Peyer's patch (tissue), 4 donors: ENCODE measurements at regions not wholly inside any gene's neighbourhood (a gene's known extent, or its start where the extent isn't known, plus 50 kb on each side); places are given as distances from the start of the nearest gene placed in this dataset.
"Not testable (repeated sequence)": the region's sequence is repeated elsewhere in the genome, so short reads cannot be mapped to it uniquely, and the experiment has no call there.

ENCODE experiments used
- DNase-seq, 3 donors: peaks; one replicate each; pipeline ENCODE4 v3.0.0-alpha.2; 2017 to 2019
- H3K27ac ChIP-seq, 4 donors: fragments of 200-600 bp; sonication (generic); one replicate each; pipeline ENCODE4 v1.5.1; 2016 to 2019
- H3K27me3 ChIP-seq, 2 donors: fragments of 200-600 bp; sonication (generic); one replicate each; pipeline ENCODE4 v1.5.1; 2019
- H3K36me3 ChIP-seq, 3 donors: fragments of 200-600 bp; sonication (generic); one replicate each; pipeline ENCODE4 v1.5.1; 2016 to 2019
- H3K4me1 ChIP-seq, 4 donors: fragments of 200-600 bp; sonication (generic); one replicate each; pipeline ENCODE4 v1.5.1; 2016 to 2019
- H3K4me3 ChIP-seq, 4 donors: fragments of 200-600 bp; sonication (generic); 1 replicate in 3 of 4; 2 replicates in 1 of 4; pipeline ENCODE4 v1.5.1; 2016 to 2019; ENCODE audit warnings: mild to moderate bottlenecking in 1 of 4
- H3K9me3 ChIP-seq, 4 donors: fragments of 200-600 bp; sonication (generic); one replicate each; pipeline ENCODE4 v1.5.1; 2016 to 2019; ENCODE audit warnings: mild to moderate bottlenecking in 1 of 4
- small RNA-seq, 2 donors: library from RNA; depleted of rRNA; stranded (forward); fragments of <200 nt; gene quantifications; one replicate each; pipeline ENCODE3, GENCODE V24; 2016

GRCh38 chr21:9129741-9130140 is 1391.6 kb upstream of the TPTE start:
- H3K36me3 ChIP-seq, H3K4me1 ChIP-seq, H3K27ac ChIP-seq, H3K4me3 ChIP-seq, DNase-seq, H3K27me3 ChIP-seq, H3K9me3 ChIP-seq: not testable (repeated sequence)

- H3K27me3 ChIP-seq = not testable (repeated sequence)
Observed at GRCh38 chr21:9130817-9131216, 1390.6 kb upstream of the TPTE start.

More at GRCh38 chr21:9130817-9131216, 1390.6 kb upstream of the TPTE start:
- H3K27ac ChIP-seq, DNase-seq, H3K36me3 ChIP-seq, H3K4me1 ChIP-seq, H3K4me3 ChIP-seq, H3K9me3 ChIP-seq: not testable (repeated sequence)

Small RNA genes in the stretch of these regions (small RNA-seq; reads per million reads assigned to genes)
- 0 reads per million in 2 donors for gene CR392039.1
